ENCODE measurements at regions not wholly inside any gene's neighbourhood (a gene's known extent, or its start where the extent isn't known, plus 50 kb on each side); places are given as distances from the start of the nearest gene placed in this dataset.

DNA sequence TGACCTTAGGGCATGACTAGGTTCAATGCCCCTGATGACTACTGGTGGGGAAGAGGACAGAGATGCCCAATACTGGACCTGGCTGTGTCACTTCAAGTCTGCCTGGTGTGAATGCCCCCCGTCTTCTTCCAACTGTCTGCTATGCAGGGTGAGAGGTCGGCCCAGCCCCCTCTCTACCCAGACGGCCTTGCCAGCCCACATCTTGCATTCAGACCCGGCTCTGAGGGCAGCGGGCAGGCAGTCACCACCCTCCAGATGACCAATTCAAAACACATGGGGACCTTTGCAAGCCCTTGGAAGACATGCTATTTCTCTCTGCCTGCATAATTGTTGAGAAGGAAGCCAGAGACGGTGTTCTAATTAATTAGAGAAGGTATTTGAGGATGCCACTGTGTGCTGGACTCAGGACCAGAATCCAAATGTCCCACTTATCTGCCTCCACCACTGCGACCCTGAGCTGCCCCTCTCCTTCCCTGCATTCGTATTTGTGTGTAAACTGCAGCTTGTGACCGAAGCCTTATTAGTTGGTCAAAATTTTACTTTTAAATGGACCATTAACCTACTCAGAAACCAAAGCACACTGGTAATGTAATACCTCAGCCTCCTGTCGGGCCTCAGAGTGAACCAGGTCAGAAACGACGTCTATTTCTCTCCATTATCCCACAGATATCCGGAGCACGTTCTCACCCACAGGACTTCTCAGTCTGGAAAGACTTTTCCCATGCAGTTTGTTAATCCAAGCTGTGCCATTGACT, 407.0 kb downstream of the ZNF536 start:
- DNase-seq (ENCODE audit: insufficient read length, low spot score) (no peak), FAIRE-seq (no peak)
- TF ChIP-seq POLR2A (IDR thresholded peaks at IDR 0.05; ENCODE audit: low read depth, low read length): no peak

- TF ChIP-seq POLR2A (IDR thresholded peaks at IDR 0.05; ENCODE audit: low read depth, low read length): no peak
- FAIRE-seq (no peak), DNase-seq (ENCODE audit: insufficient read length, low spot score) (no peak)
Measured at GRCh38 chr19:30778061-30778460, 405.9 kb downstream of the ZNF536 start.

DNA sequence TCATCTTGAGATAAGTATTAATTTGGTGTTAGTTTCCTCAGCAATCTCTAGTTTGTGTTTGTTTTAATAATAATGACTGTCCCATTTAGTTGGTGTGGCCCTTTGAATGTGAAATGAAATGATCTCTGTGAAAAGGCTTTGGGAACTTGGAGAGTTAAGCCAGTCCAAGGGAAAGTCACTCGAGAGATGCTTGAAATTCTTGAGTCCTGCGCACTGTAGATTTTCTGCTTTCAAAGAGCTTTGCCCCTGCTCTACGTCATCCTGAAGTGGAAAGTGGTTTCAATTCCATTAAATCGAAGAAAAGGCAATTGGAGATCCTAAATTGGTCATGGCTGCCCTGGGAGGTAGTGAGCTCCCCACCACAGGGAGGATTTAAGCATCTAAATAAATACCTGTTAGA, 403.8 kb downstream of the ZNF536 start:
- no peak for FAIRE-seq
- TF ChIP-seq POLR2A (IDR thresholded peaks at IDR 0.05; ENCODE audit: low read depth, low read length): no peak

DNA sequence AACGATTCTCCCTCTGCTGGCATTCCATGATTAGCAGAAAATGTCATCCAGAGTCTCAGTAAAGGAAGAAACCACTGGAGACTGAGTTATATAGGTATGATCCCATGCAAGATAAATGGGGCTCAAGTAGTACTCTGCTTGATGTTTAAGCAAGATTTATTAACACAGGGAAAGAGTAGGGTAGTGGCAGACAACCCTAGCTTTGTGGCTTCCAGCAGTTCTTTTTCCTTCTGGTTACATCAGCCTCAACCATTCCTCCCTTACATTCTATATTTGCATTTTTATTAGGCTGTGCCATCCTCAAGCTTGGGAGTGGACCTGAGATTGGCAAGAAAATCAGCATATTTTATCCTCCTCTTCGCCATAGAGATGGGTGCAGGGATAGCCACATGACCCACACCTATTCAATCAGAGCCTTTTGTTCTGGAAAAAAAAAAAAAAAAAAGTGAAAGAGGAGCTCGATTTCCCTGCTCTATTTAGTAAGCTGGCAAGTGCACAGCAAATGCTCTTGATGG, 402.1 kb downstream of the ZNF536 start:
- FAIRE-seq: no peak
- DNase-seq (ENCODE audit: insufficient read length, low spot score): no peak
- no peak for TF ChIP-seq POLR2A (IDR thresholded peaks at IDR 0.05; ENCODE audit: low read depth, low read length)

More for the DNA sequence above, 403.8 kb downstream of the ZNF536 start:
- DNase-seq (ENCODE audit: insufficient read length, low spot score): no peak

DNA sequence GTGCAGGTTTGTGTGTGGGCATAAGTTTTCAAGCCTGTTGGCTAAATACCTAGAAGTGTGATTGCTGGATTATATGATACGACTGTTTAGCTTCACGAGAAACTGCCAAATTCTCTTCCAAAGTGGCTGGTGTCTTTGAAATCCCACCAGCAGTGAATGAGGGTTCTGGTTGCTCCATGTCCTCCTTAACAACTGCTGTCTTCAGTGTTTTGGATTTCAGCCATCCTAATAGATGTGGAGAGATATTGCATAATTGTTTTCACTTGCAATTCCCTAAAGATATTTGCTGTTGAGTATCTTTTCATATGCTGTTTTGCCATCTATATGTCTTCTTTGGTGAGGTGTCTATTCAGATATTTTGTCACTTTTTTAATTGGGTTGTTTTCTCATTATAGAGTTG, 390.5 kb downstream of the ZNF536 start:
- no peak for FAIRE-seq

GRCh38 chr19:30760014-30760413, 387.8 kb downstream of the ZNF536 start:
- no peak for TF ChIP-seq POLR2A (IDR thresholded peaks at IDR 0.05; ENCODE audit: low read depth, low read length)
- no peak for DNase-seq (ENCODE audit: insufficient read length, low spot score)
- no peak for FAIRE-seq

More for the DNA sequence above, 390.5 kb downstream of the ZNF536 start:
- no peak for DNase-seq (ENCODE audit: insufficient read length, low spot score)
- no peak for TF ChIP-seq POLR2A (IDR thresholded peaks at IDR 0.05; ENCODE audit: low read depth, low read length)

DNA sequence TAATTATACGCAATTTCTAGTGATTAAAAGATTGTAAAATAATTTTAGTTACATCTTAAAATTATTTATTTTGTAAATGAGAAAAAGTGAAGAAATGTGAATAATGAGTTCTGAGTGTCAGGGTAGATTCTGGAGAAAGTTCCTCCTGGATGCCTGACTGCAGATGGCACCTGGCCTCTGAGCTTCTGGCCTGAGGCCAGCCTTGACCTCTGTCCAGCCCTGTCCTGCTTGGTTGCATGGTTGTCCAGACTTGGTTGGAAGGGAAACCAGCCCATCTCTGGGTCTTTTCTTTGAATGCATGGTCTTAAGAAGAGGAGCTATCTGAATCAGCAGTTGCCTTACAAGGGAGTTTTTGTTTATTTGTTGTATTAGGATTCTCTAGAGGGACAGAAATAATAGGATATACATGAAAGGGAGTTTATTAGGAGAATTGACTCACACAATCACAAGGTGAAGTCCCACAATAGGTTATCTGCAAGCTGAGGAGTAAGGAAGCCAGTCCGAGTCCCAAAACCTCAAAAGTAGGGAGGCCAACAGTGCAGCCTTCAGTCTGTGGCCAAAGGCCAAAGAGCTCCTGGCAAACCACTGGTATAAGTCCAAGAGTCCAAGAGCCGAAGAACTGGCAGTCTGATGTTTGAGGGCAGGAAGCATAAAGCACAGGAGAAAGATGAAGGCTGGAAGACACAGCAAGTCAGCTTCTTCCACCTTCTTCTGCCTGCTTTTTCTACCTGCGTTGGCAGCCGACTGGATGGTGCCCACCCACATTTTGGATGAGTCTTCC, 385.8 kb downstream of the ZNF536 start:
- DNase-seq (ENCODE audit: insufficient read length, low spot score) (no peak), FAIRE-seq (no peak)
- TF ChIP-seq POLR2A (IDR thresholded peaks at IDR 0.05; ENCODE audit: low read depth, low read length): no peak

GRCh38 chr19:30757104-30757836, 385.1 kb downstream of the ZNF536 start:
- DNase-seq (ENCODE audit: insufficient read length, low spot score) (no peak), FAIRE-seq (no peak)
- no peak for TF ChIP-seq POLR2A (IDR thresholded peaks at IDR 0.05; ENCODE audit: low read depth, low read length)

DNA sequence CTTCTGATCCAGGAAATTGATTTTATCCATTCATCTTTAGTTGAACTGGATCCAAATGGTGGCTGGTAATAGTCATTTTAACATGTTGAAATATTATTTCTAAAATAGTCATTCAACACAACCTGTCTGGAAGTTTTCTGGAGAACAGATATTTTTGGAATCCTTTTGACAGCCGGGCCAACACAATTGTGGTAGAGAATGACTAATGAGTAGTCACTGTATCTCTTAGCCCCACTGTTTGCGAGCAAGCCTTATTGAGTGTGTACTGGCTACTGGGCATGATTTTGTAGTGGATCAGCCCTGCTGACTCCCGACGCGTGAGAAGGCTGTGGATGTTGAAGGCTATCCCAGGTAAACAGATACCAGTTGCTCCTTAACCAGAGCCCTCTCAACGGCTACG, 383.4 kb downstream of the ZNF536 start:
- no peak for TF ChIP-seq POLR2A (IDR thresholded peaks at IDR 0.05; ENCODE audit: low read depth, low read length)
- FAIRE-seq (no peak), DNase-seq (ENCODE audit: insufficient read length, low spot score) (no peak)

GRCh38 chr19:30754162-30754561, 382.0 kb downstream of the ZNF536 start:
- TF ChIP-seq POLR2A (IDR thresholded peaks at IDR 0.05; ENCODE audit: low read depth, low read length): no peak

GRCh38 chr19:30752876-30753275, 380.7 kb downstream of the ZNF536 start:
- TF ChIP-seq POLR2A (IDR thresholded peaks at IDR 0.05; ENCODE audit: low read depth, low read length): no peak

More at GRCh38 chr19:30754162-30754561, 382.0 kb downstream of the ZNF536 start:
- DNase-seq (ENCODE audit: insufficient read length, low spot score) (no peak), FAIRE-seq (no peak)

DNA sequence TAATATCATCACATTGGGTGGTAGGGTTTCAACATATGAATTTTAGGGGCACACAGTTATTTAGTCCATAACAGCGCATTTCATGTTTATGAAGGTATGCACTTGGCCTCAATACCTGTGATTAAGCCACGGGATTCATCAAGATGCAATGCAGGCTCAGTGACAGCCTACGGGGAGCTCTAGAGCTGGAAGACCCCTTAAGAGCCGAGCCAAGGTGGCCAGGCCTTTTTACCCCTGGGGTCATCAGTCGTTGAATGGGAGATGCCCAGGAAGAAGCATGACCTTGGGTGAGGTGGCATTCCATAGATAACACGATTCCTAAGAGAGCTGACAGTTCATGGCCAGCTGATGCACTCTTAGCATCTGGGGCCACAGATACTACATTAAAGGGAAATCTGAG, 380.0 kb downstream of the ZNF536 start:
- no peak for TF ChIP-seq POLR2A (IDR thresholded peaks at IDR 0.05; ENCODE audit: low read depth, low read length)
- no peak for DNase-seq (ENCODE audit: insufficient read length, low spot score)
- no peak for FAIRE-seq

More at GRCh38 chr19:30752876-30753275, 380.7 kb downstream of the ZNF536 start:
- DNase-seq (ENCODE audit: insufficient read length, low spot score) (no peak), FAIRE-seq (no peak)

GRCh38 chr19:30745476-30745985, 373.3 kb downstream of the ZNF536 start:
- no peak for TF ChIP-seq POLR2A (IDR thresholded peaks at IDR 0.05; ENCODE audit: low read depth, low read length)
- DNase-seq (ENCODE audit: insufficient read length, low spot score): no peak
- no peak for FAIRE-seq

Measured in H54 (cell line).